Activated T-helper 2 cell treated with anti-CD3 and anti-CD28 coated beads, Interferon-gamma antibody, Interleukin-2, Interleukin-4, amounts not matched to agents 10 μg/mL and 5 μg/mL and 100 μg/mL, durations not matched to agents 14 hours and 24 hours and 36 hours (primary cell): ENCODE measurements at regions not wholly inside any gene's neighbourhood (a gene's known extent, or its start where the extent isn't known, plus 50 kb on each side); places are given as distances from the start of the nearest gene placed in this dataset.
"Not testable (repeated sequence)": the region's sequence is repeated elsewhere in the genome, so short reads cannot be mapped to it uniquely, and the experiment has no call there.

Experiments used
- DNase-seq: peaks from one replicate; pipeline ENCODE4 v3.0.0; 2021; ENCODE audit warnings: low spot score
- H3K27ac Mint-ChIP-seq: one replicate; pipeline ENCODE4 v1.8.0; 2021; ENCODE audit warnings: mixed read lengths
- H3K27me3 Mint-ChIP-seq: one replicate; pipeline ENCODE4 v1.8.0; 2021; ENCODE audit warnings: low read depth, mixed read lengths
- H3K36me3 Mint-ChIP-seq: one replicate; pipeline ENCODE4 v1.8.0; 2021; ENCODE audit warnings: low read depth, mixed read lengths
- H3K4me1 Mint-ChIP-seq: one replicate; pipeline ENCODE4 v1.8.0; 2021; ENCODE audit warnings: low read depth, mixed read lengths
- H3K4me3 Mint-ChIP-seq: one replicate; pipeline ENCODE4 v1.8.0; 2021; ENCODE audit warnings: low read depth, mild to moderate bottlenecking, moderate library complexity, mixed read lengths
- H3K9me3 Mint-ChIP-seq: one replicate; pipeline ENCODE4 v1.8.0; 2021; ENCODE audit warnings: mixed read lengths
- intact Hi-C: fragments of 100-400 bp; cut with micrococcal nuclease; formaldehyde crosslinking; loops from one replicate; pipeline ENCODE4 v1.15.1; 2023

DNA sequence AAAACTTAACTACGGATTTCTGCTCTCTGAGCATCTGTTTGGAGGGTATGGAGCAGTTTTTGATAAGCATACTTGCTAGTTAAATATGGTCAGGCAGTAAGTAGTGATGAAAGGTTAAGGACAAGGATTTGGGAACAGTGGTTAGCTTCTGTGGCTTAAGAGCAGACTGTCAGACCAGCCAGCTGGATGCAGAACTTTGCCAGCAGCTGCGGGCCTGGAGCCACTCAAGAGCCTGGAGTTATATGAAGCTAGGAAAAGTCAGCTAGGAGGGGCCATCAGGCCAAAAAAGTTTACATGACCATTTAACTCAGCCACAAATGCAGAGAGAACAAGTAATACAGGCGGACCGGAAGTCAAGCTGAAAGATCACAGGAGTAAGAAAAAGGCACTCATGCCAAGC lies 1817.7 kb downstream of the LRRC4C start:
- DNase-seq, result no peak
- H3K4me3 Mint-ChIP-seq, result no peak overlapping the region
- H3K4me1 Mint-ChIP-seq, result no peaks in the 10 kb centered on the region
- H3K36me3 Mint-ChIP-seq, result no peaks in the 10 kb centered on the region
- intact Hi-C loops, result no loop called here
- H3K9me3 Mint-ChIP-seq, result peaks cover 64% of the 10 kb centered on the region
- no peak overlapping the region for H3K27ac Mint-ChIP-seq
- no peaks in the 10 kb centered on the region for H3K27me3 Mint-ChIP-seq

DNA sequence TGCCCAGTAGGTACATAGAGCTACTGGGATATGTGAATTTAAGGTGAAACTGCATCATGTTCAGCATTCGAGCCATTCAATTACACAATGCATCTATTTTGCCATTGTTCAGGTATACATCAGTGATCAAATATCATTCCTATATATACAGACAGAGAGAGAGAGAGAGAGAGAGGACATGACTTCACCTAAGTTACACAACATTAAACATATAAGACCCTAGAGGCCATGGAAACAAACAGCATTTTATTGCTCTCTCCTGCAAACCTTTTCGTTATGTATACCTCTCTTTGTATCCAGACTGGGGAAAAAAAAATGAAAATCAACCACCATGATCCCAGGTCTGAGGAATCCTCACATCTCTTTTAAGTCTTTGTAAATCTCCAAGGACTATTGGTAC lies 1829.1 kb downstream of the LRRC4C start:
- no peak for DNase-seq
- peaks cover 38% of the 10 kb centered on the region for H3K9me3 Mint-ChIP-seq
- H3K36me3 Mint-ChIP-seq, result no peaks in the 10 kb centered on the region
- H3K27me3 Mint-ChIP-seq, result no peaks in the 10 kb centered on the region
- no peaks in the 10 kb centered on the region for H3K4me1 Mint-ChIP-seq
- no peak overlapping the region for H3K27ac Mint-ChIP-seq
- intact Hi-C loops, result no loop called here
- H3K4me3 Mint-ChIP-seq, result no peak overlapping the region

DNA sequence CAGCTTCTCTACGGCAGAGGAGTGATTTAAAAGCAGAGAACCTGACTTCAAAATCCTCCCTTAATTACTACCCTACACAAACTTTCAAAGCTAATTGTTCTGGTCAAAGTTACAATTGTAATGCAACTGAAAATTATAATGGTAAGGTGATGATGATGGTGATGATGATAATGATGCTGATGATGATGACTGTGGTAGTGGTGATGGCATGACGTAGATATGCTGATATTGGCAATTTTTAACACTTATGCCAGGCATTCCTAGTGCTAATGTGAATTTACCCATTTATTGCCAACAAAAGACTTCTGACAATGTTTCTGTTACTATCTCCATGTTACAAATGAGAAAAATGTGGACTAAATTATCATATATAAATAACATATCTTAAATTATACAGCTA lies 1831.1 kb downstream of the LRRC4C start:
- no peaks in the 10 kb centered on the region for H3K4me1 Mint-ChIP-seq
- H3K36me3 Mint-ChIP-seq, result no peaks in the 10 kb centered on the region
- DNase-seq, result no peak
- H3K27me3 Mint-ChIP-seq, result no peaks in the 10 kb centered on the region
- H3K27ac Mint-ChIP-seq, result no peak overlapping the region
- intact Hi-C loops, result no loop called here
- H3K4me3 Mint-ChIP-seq, result no peak overlapping the region
- peaks cover 25% of the 10 kb centered on the region for H3K9me3 Mint-ChIP-seq

DNA sequence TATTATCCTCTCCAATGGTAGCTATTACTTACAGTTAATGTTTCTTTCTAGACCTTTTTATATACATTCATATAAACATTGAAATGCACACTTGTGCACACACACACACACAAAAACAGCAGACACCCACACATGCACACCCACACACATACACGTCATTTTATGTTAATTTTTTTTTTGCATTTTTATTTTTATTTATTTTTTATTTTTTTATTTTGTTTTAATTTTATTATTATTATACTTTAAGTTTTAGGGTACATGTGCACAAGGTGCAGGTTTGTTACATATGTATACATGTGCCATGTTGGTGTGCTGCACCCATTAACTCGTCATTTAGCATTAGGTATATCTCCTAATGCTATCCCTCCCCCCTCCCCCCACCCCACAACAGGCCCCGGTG lies 1839.1 kb downstream of the LRRC4C start:
- H3K27ac Mint-ChIP-seq, H3K4me1 Mint-ChIP-seq, H3K36me3 Mint-ChIP-seq, intact Hi-C loops, H3K27me3 Mint-ChIP-seq, DNase-seq, H3K4me3 Mint-ChIP-seq: not testable (repeated sequence)
- H3K9me3 Mint-ChIP-seq, result peaks cover 29% of the 10 kb centered on the region

DNA sequence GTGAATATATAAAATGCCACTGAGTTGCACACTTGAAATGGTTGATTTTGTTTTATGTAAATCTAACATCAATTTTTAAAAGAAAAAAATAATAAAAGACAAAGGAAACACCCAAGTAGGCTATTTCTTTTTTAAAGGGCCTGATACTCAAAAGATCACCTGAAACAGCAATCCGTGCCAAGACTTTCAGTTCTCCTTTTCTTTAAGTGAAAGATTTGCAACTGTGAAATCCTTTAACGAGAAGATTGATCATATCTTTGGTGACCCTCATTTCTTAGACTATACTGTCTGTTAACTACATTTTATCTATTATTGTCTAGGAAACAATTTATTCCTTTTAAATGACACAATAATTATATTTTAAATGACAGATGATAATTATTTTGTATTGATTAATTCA lies 1841.5 kb downstream of the LRRC4C start:
- no peaks in the 10 kb centered on the region for H3K27me3 Mint-ChIP-seq
- peaks cover 41% of the 10 kb centered on the region for H3K9me3 Mint-ChIP-seq
- no peaks in the 10 kb centered on the region for H3K36me3 Mint-ChIP-seq
- H3K4me1 Mint-ChIP-seq, result no peaks in the 10 kb centered on the region
- DNase-seq, result no peak
- no peak overlapping the region for H3K27ac Mint-ChIP-seq
- H3K4me3 Mint-ChIP-seq, result no peak overlapping the region
- intact Hi-C loops, result no loop called here

DNA sequence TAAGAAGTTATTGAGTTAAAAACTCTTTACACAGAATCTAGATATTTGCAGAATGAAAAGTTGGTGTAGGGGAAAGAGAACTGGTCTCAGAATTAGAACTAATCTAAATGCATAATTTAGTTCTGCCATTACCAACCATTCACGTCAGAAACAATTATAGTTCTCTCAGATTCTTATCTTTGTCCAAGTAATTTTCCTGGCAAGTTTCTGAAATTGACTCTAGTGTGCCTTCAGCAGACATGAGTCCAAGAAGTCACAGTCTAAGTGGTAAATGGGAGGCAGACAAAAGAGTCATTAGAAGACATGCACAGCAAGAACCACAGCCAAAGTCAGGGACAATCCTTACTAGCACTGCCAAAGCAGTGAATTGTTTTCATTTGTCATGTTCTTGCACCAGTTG lies 1870.1 kb downstream of the LRRC4C start:
- H3K4me3 Mint-ChIP-seq, result no peak overlapping the region
- H3K4me1 Mint-ChIP-seq, result no peaks in the 10 kb centered on the region
- H3K27me3 Mint-ChIP-seq, result no peaks in the 10 kb centered on the region
- intact Hi-C loops, result no loop called here
- no peak for DNase-seq
- no peaks in the 10 kb centered on the region for H3K36me3 Mint-ChIP-seq
- H3K9me3 Mint-ChIP-seq, result peaks cover 15% of the 10 kb centered on the region
- H3K27ac Mint-ChIP-seq, result no peak overlapping the region

DNA sequence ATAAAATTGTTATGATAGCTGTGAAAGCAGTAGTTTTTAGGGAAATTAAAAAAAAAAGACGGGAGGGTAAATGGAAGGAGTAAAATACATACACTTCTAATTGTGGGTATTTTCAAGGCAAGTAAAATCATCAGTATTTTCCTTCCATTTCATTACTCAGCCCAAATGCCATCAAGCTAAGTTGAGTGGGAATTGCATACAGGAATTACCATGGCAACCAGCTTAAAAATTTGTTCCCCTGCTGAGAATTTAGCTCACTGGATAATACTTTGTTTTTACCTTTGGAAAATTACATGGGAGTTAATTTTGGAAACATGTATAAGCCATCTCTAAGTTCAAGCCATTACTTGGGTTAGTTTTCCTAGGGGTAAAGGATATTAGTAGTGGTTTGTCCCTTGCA lies 1873.4 kb downstream of the LRRC4C start:
- intact Hi-C loops, result no loop called here
- DNase-seq, result no peak
- Mint-ChIP-seq H3K9me3 (peaks cover 35% of the 10 kb centered on the region), H3K4me1 (no peaks in the 10 kb centered on the region), H3K4me3 (no peak overlapping the region), H3K36me3 (no peaks in the 10 kb centered on the region), H3K27me3 (no peaks in the 10 kb centered on the region), H3K27ac (no peak overlapping the region)

DNA sequence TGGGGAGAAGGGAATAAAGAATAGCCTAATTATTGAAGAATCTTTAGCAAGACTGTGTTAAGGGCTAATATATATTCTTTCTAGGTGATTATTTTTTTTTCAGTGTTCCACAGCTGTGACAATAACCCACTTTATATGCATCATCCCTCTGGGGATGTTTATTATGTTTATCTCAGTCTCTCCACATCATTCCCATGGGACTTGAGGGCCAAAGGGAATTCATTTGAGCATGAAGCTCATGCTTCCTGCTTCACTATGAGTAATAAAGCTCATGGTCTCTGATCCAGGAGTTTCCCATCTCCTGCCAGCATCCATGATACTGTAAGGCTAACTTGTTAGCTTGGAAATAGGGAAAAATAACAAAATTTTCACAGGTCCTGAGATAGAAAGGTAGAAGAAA lies 1888.4 kb downstream of the LRRC4C start:
- Mint-ChIP-seq H3K27me3 (no peaks in the 10 kb centered on the region), H3K9me3 (peaks cover 31% of the 10 kb centered on the region), H3K27ac (no peak overlapping the region), H3K4me1 (no peaks in the 10 kb centered on the region), H3K4me3 (no peak overlapping the region), H3K36me3 (no peaks in the 10 kb centered on the region)
- no peak for DNase-seq
- intact Hi-C loops, result no loop called here

DNA sequence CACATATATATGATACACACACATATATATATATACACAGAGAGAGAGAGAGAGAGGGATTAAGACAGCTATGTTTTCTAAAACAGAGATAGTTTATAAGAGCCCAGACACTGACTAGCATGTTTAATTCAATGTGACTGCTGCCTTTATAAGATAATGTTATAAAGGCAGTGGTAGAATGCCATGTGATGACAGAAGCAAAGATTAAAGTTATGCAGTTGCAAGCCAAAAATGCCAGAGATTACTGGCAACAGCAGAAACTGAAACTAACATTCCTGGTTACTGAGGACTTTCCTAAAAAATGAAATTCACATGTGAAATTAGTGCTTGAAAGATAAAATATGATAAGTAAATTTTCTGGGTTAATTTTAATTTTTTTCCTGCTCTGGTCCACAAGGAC lies 1888.9 kb downstream of the LRRC4C start:
- H3K4me3 Mint-ChIP-seq, result no peak overlapping the region
- H3K4me1 Mint-ChIP-seq, result no peaks in the 10 kb centered on the region
- intact Hi-C loops, result no loop called here

DNA sequence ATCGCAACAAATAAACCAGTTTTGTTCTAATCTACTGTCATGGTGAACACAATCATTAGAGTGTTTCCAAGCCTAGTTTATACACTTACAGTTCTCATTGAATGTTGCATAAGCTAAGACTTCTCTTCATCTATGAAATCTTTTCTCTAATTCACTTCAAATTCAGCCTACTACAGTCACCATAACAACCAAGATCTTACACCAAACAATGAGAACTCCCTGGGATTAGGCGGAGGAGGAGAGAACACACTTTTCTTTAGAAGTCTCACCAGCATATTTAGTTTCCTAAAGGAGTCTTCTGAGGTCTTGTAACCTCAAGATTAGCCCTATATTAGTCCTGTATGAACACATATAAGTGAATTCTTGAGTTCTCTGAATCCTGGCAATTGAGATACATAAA lies 1889.7 kb downstream of the LRRC4C start:
- DNase-seq, result no peak
- intact Hi-C loops, result no loop called here
- Mint-ChIP-seq H3K9me3 (peaks cover 35% of the 10 kb centered on the region), H3K27me3 (no peaks in the 10 kb centered on the region), H3K4me3 (no peak overlapping the region), H3K4me1 (no peaks in the 10 kb centered on the region), H3K27ac (no peak overlapping the region), H3K36me3 (no peaks in the 10 kb centered on the region)

More for the DNA sequence above, 1888.9 kb downstream of the LRRC4C start:
- H3K27ac Mint-ChIP-seq, result no peak overlapping the region
- DNase-seq, result no peak
- no peaks in the 10 kb centered on the region for H3K36me3 Mint-ChIP-seq
- H3K27me3 Mint-ChIP-seq, result no peaks in the 10 kb centered on the region
- peaks cover 27% of the 10 kb centered on the region for H3K9me3 Mint-ChIP-seq

DNA sequence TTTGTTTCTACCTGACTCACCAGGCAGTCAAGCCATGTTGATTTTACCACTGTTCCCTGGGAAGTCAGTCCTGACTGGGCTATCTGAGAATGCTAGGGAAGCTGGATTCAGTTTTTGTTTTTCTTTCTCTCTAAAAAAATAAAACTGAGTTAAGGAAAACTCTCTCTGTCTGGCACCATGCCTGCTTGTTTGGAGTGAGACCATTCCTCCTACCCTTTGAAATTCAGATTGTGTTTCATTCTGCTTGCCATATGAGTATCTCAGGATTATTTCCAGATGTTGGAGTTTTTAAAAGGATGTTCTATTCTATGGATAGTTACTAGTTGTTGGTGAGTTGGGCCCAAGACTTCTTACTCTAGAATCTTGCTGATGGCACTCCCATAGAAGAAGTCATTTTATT lies 1917.0 kb downstream of the LRRC4C start:
- intact Hi-C loops, result no loop called here
- Mint-ChIP-seq H3K36me3 (no peaks in the 10 kb centered on the region), H3K27ac (no peak overlapping the region), H3K4me1 (no peaks in the 10 kb centered on the region), H3K9me3 (peaks cover 59% of the 10 kb centered on the region), H3K4me3 (no peak overlapping the region), H3K27me3 (no peaks in the 10 kb centered on the region)
- no peak for DNase-seq

DNA sequence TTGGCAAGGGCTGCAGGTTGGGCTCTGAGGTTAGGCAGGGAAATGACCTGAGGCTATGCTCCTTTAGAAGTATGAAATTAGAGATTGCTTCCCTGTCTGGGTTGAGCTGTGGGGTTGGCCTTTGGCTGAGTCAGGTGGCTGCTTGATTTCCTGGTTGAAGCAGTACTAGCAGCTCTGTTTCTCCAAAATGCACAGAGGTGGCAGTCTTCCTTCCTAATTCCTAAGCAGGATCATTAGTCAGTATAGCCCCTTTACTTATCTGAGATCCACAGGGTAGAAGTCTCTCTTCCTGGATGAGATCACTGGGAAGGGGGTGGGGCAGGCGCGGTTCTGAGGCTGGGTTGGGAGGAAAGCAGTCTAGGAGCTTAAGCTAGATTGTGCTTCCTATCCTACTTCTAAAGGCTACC lies 1917.5 kb downstream of the LRRC4C start:
- intact Hi-C loops, result no loop called here
- no peak for DNase-seq
- H3K27ac Mint-ChIP-seq, result no peak overlapping the region
- H3K27me3 Mint-ChIP-seq, result no peaks in the 10 kb centered on the region
- H3K4me1 Mint-ChIP-seq, result no peaks in the 10 kb centered on the region
- no peak overlapping the region for H3K4me3 Mint-ChIP-seq
- peaks cover 60% of the 10 kb centered on the region for H3K9me3 Mint-ChIP-seq
- H3K36me3 Mint-ChIP-seq, result no peaks in the 10 kb centered on the region

DNA sequence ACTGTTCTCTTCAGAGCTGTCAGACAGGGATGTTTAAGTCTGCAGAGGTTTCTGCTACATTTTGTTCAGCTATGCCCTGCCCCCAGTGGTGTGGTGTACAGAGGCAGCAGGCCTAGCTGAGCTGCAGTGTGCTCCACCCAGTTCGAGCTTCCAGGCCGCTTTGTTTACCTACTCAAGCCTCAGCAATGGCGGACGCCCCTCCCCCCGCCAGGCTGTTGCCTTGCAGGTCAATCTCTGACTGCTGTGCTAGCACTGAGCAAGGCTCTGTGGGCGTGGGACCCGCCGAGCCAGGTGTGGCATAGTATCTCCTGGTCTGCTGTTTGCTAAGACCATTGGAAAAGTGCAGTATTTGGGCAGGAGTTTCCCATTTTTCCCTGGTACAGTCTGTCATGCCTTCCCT lies 1923.1 kb downstream of the LRRC4C start:
- H3K27me3 Mint-ChIP-seq, H3K4me1 Mint-ChIP-seq, DNase-seq, H3K27ac Mint-ChIP-seq, H3K4me3 Mint-ChIP-seq, intact Hi-C loops, H3K36me3 Mint-ChIP-seq: not testable (repeated sequence)
- H3K9me3 Mint-ChIP-seq, result peaks cover 66% of the 10 kb centered on the region
